SU-DHL-6 (cell line): ENCODE measurements at regions not wholly inside any gene's neighbourhood (a gene's known extent, or its start where the extent isn't known, plus 50 kb on each side); places are given as distances from the start of the nearest gene placed in this dataset.

Source experiments
- H2AFZ ChIP-seq: fragments of 200-600 bp; sonication (generic); 2 replicates; pipeline ENCODE4 v1.6.1; 2014; ENCODE audit warnings: low read depth, mild to moderate bottlenecking, moderate library complexity, mixed read lengths, antibody characterized with exemption, low read length; ENCODE audit not compliant: severe bottlenecking
- H3F3A ChIP-seq: fragments of 200-600 bp; shearing (Covaris generic); 2 replicates; pipeline ENCODE4 v1.6.0; 2016; ENCODE audit warnings: antibody characterized with exemption, mild to moderate bottlenecking; ENCODE audit not compliant: insufficient read depth
- H3K27ac ChIP-seq: fragments of 200-600 bp; sonication (generic); 2 replicates; pipeline ENCODE4 v1.5.1; 2016; ENCODE audit warnings: low read depth, mild to moderate bottlenecking, low read length, moderate library complexity, mixed read lengths
- H3K27me3 ChIP-seq: fragments of 200-600 bp; sonication (generic), shearing (Covaris generic); 2 replicates; pipeline ENCODE4 v1.6.0; 2014; ENCODE audit warnings: mild to moderate bottlenecking, low read length
- H3K36me3 ChIP-seq: fragments of 200-600 bp; sonication (generic); 2 replicates; pipeline ENCODE4 v1.6.1; 2014; ENCODE audit warnings: mild to moderate bottlenecking, low read length, mixed read lengths
- H3K4me2 ChIP-seq: fragments of 300-600, 200-600 bp; shearing (Covaris generic), sonication (generic); 2 replicates; pipeline ENCODE4 v1.6.0; 2014; ENCODE audit warnings: low read length, low read depth, mild to moderate bottlenecking; ENCODE audit not compliant: poor library complexity, severe bottlenecking
- H3K4me3 ChIP-seq: fragments of 200-600 bp; sonication (generic); 2 replicates; pipeline ENCODE4 v1.5.1; 2014; ENCODE audit warnings: antibody characterized with exemption, low read length, mild to moderate bottlenecking, mixed read lengths; ENCODE audit not compliant: insufficient read depth, poor library complexity, severe bottlenecking
- H3K79me2 ChIP-seq: fragments of 200-600 bp; sonication (generic); 2 replicates; pipeline ENCODE4 v1.6.1; 2014; ENCODE audit warnings: mild to moderate bottlenecking, low read length, moderate library complexity; ENCODE audit not compliant: insufficient read depth
- H3K9ac ChIP-seq: fragments of 200-600 bp; sonication (generic); 2 replicates; pipeline ENCODE4 v1.7.0; 2014; ENCODE audit warnings: mild to moderate bottlenecking, low read length
- H3K9me2 ChIP-seq: fragments of 200-600 bp; sonication (generic); replicated peaks from 2 replicates; pipeline ENCODE4 v1.6.1; 2014; ENCODE audit warnings: low read length; ENCODE audit not compliant: insufficient read depth
- H3K9me3 ChIP-seq: fragments of 200-600 bp; sonication (generic); 2 replicates; pipeline ENCODE4 v1.6.1; 2014; ENCODE audit warnings: low read length, mixed read lengths; ENCODE audit not compliant: insufficient read depth
- H4K20me1 ChIP-seq: fragments of 200-600 bp; sonication (generic); 2 replicates; pipeline ENCODE4 v1.6.1; 2014; ENCODE audit warnings: low read depth, mild to moderate bottlenecking, antibody characterized with exemption, low read length, moderate library complexity, mixed read lengths
- CTCF ChIP-seq: fragments of 200-600 bp; sonication (generic); IDR thresholded peaks from one replicate; pipeline ENCODE4 v1.5.1; 2017; ENCODE audit warnings: antibody characterized with exemption, mild to moderate bottlenecking, low read length, moderate library complexity; ENCODE audit not compliant: insufficient read depth, poor library complexity, severe bottlenecking
- EZH2phosphoT487 ChIP-seq: fragments of 200-600 bp; sonication (generic), shearing (Covaris generic); conservative IDR thresholded peaks from 2 replicates; pipeline ENCODE4 v1.6.1; 2018; ENCODE audit warnings: mild to moderate bottlenecking, antibody characterized with exemption, low read length, moderate library complexity, mixed read lengths

GRCh38 chr6:132228894-132229293 is 172.4 kb downstream of the MOXD1 start:
- no peak overlapping the region for H3K9ac ChIP-seq
- no peaks in the 10 kb centered on the region for H4K20me1 ChIP-seq

DNA sequence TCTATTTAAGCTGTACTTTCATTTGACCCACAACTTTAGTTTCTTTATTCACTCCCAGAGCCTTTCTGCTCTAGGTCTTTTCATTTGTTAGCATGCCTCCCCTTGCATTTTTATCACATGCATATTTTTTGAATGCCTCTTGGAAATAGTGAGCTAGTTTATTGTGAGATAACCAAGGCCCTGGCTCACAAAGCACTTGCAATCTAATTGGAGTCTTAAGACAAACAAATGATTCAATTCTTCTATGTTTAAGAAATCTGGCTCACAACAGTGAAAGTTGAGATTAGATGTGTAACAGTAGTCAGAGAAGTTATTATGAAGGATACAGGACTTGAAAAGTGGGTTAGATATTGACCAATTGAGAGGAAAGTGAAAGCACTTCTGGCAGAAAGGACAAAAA is 173.4 kb downstream of the MOXD1 start:
- Histone ChIP-seq H3F3A (no peaks in the 10 kb centered on the region), H3K9me2 (no peaks in the 10 kb centered on the region), H3K36me3 (no peaks in the 10 kb centered on the region), H2AFZ (no peak overlapping the region), H3K27ac (no peak overlapping the region), H3K4me3 (no peak overlapping the region), H3K79me2 (no peaks in the 10 kb centered on the region), H3K4me2 (no peak overlapping the region), H3K9ac (no peak overlapping the region), H3K9me3 (peaks cover 3% of the 10 kb centered on the region; the same call in 1 of the 2 replicates), H3K27me3 (no peaks in the 10 kb centered on the region), H4K20me1 (no peaks in the 10 kb centered on the region)
- no peak for TF ChIP-seq EZH2phosphoT487
- TF ChIP-seq CTCF: no peak

More at GRCh38 chr6:132228894-132229293, 172.4 kb downstream of the MOXD1 start:
- H3K79me2 ChIP-seq: no peaks in the 10 kb centered on the region
- no peaks in the 10 kb centered on the region for H3K27me3 ChIP-seq
- no peaks in the 10 kb centered on the region for H3K9me2 ChIP-seq
- peaks cover 3% of the 10 kb centered on the region; the same call in 1 of the 2 replicates for H3K9me3 ChIP-seq
- H3F3A ChIP-seq: no peaks in the 10 kb centered on the region
- no peak overlapping the region for H3K4me2 ChIP-seq
- no peak overlapping the region for H2AFZ ChIP-seq
- no peak overlapping the region for H3K4me3 ChIP-seq
- no peak for TF ChIP-seq EZH2phosphoT487
- no peaks in the 10 kb centered on the region for H3K36me3 ChIP-seq
- no peak overlapping the region for H3K27ac ChIP-seq

DNA sequence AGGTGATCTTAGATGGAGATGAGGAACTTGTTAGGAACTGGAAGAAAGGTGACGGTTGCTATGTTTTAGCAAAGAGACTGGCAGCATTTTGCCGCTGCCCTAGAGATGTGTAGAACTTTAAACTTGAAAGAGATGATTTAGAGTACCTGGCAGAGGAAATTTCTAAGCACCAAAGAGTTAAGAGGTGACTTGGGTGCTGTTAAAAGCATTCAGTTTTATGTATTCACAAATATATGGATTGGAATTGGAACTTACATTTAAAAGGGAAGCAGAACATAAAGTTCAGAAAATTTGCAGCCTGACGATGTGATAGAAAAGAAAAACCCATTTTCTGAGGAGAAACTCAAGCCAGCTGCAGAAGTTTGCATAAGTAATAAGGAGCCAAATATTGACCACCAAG is 176.3 kb downstream of the MOXD1 start:
- H3K9me3 ChIP-seq: peaks cover 3% of the 10 kb centered on the region; the same call in 1 of the 2 replicates

More for the DNA sequence above, 176.3 kb downstream of the MOXD1 start:
- Histone ChIP-seq H3K27me3 (no peaks in the 10 kb centered on the region), H2AFZ (no peak overlapping the region), H3K36me3 (no peaks in the 10 kb centered on the region), H3K9ac (no peak overlapping the region), H3K4me2 (no peak overlapping the region), H3K9me2 (no peaks in the 10 kb centered on the region), H3K4me3 (no peak overlapping the region), H3F3A (no peaks in the 10 kb centered on the region), H3K79me2 (no peaks in the 10 kb centered on the region), H3K27ac (no peak overlapping the region), H4K20me1 (no peaks in the 10 kb centered on the region)
- TF ChIP-seq CTCF (no peak), EZH2phosphoT487 (no peak)
